ENCODE measurements at regions not wholly inside any gene's neighbourhood (a gene's known extent, or its start where the extent isn't known, plus 50 kb on each side); places are given as distances from the start of the nearest gene placed in this dataset.
"Not testable (repeated sequence)": the region's sequence is repeated elsewhere in the genome, so short reads cannot be mapped to it uniquely, and the experiment has no call there.

DNA sequence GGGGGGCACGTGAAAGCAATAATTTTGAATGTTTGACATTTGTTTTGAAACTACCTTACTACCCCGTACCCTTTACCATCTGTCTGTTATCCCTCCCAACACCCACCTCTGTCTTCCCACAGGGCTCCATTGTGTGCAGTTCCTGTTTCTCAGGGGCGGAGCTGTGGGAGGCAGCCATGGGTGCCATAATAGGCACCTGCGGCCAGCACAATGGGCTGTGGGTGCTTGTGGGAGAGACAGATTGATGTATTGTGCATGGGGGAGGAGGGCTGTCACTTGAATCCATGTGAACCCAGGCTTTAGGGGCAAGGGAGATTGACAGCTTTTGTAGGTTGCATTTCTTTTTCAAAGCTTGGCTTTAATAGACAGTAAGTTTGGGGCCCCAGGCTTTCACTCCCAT is 122.6 kb upstream of the CXorf66 start:
- no peaks in the 10 kb centered on the region for H3K9me3 Mint-ChIP-seq

DNA sequence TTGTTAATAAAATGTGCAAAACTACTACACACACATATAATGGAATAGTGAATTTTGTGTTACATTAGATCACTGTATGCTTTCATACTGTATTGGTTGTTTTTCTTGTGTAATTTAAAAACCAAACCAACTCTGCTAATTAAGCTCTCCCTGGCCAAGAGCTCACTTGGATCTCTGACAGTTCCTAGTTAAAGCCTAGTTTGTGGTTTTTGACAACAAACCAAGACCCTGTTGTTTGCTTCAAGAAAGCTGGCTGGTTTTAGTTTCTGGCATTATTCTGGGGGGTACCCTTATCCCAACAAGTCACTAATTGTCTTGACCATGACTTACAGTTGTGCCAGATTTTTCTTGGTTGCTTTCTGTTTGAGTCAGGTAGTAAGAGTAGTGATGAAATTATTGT is 121.4 kb upstream of the CXorf66 start:
- no peaks in the 10 kb centered on the region for H3K4me1 Mint-ChIP-seq
- H3K4me3 Mint-ChIP-seq, result no peak overlapping the region
- no peak overlapping the region for H3K27ac Mint-ChIP-seq
- no peaks in the 10 kb centered on the region for H3K9me3 Mint-ChIP-seq
- no peaks in the 10 kb centered on the region for H3K36me3 Mint-ChIP-seq
- H3K27me3 Mint-ChIP-seq, result peaks cover 2% of the 10 kb centered on the region

More for the DNA sequence above, 122.6 kb upstream of the CXorf66 start:
- Mint-ChIP-seq H3K27me3 (peaks cover 5% of the 10 kb centered on the region), H3K4me1 (no peaks in the 10 kb centered on the region), H3K36me3 (no peaks in the 10 kb centered on the region), H3K27ac (no peak overlapping the region), H3K4me3 (no peak overlapping the region)

DNA sequence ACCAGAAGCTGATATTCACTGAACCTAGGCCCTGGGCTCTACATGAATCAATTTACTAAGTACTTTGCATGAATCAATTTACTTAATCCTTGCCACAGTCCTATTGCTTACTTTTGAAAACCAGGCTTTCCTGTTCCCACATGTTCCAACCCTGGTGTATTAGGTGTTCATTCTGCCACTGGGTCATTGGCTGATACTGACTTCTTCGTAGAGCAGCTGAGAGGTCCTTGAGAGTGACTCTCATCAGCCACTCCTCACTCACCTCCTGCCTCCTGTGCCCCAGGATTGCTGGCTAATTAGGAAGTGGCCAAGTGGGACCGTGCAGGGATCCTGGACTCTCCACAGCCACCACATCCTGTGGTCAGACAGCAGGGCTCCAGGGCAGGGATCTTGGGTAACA is 109.5 kb upstream of the CXorf66 start:
- not testable (repeated sequence) for H3K36me3 Mint-ChIP-seq, H3K4me1 Mint-ChIP-seq, H3K9me3 Mint-ChIP-seq, H3K27ac Mint-ChIP-seq, H3K4me3 Mint-ChIP-seq, H3K27me3 Mint-ChIP-seq

DNA sequence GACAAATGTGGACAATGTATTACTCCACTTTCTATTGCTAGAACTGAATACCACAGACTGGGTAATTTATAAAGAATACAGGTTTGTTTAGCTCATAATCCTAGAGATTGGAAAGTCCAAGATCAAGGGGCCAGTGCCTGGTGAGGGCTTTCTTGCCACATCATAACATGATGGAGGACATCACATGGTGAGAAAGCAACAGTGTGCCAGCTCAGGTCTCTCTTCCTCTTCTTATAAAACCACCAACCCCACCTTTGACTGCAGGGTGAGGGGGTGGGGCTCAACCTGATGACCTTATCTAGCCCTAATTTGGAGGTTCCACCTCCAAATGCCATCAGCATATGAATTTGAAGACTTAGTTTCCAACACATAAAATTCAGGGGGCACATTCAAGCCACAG is 105.7 kb upstream of the CXorf66 start:
- no peak overlapping the region for H3K4me3 Mint-ChIP-seq
- no peaks in the 10 kb centered on the region for H3K4me1 Mint-ChIP-seq
- no peaks in the 10 kb centered on the region for H3K36me3 Mint-ChIP-seq
- H3K27me3 Mint-ChIP-seq, result no peaks in the 10 kb centered on the region
- no peak overlapping the region for H3K27ac Mint-ChIP-seq
- H3K9me3 Mint-ChIP-seq, result no peaks in the 10 kb centered on the region

DNA sequence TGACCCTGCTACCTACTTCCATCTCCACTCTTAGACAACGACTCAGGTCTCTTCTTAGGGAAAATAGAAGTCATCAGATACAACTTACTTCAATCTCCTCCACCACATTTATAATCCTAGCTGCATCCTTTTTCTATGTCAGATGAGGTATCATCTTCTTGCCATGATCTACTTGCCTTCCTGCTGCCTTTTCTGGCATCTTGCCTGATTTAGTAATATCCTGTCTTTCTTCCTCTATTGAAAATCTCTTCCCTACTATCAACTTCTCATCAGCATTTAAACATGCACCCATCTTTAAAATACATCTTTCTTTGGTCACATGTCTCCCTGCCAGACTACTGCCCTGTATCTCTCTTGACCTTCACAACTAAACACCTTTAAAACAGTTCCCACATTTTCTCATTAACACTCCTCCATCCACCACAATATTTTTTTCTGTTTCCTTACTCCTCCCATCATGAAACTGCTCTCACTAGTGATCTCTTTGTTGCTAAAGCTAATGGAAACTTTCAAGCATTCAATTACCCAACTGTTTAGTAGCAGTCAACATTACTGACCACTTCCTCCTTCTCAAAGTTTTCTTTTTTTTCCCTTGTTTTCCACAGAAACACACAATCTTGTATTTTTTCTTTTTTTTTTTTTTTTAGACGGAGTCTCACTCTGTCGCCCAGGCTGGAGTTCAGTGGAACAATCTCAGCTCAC is 100.8 kb upstream of the CXorf66 start:
- Mint-ChIP-seq H3K36me3 (no peaks in the 10 kb centered on the region), H3K4me1 (no peaks in the 10 kb centered on the region), H3K27me3 (no peaks in the 10 kb centered on the region), H3K9me3 (no peaks in the 10 kb centered on the region), H3K27ac (no peak overlapping the region), H3K4me3 (no peak overlapping the region)

DNA sequence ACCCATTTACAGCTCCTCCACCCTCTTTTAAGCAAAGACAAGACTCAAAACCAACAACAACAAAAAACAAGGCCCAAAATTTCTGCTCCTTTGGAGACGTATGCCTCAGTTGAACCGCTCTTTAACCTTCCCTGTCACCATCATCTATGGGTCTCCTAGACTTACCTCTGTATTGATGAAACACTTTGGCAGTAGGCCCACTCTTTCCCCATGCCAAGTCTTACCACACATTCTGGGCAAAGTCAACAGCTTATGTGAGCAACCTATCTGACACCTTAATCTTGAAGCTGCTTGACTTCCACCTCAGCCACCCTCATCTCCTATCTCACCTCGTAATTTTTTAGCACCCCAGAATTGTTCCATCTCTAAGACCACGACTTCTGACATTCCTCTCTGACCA is 99.7 kb upstream of the CXorf66 start:
- H3K27ac Mint-ChIP-seq, result no peak overlapping the region
- no peaks in the 10 kb centered on the region for H3K9me3 Mint-ChIP-seq
- H3K27me3 Mint-ChIP-seq, result no peaks in the 10 kb centered on the region
- no peak overlapping the region for H3K4me3 Mint-ChIP-seq
- no peaks in the 10 kb centered on the region for H3K4me1 Mint-ChIP-seq
- no peaks in the 10 kb centered on the region for H3K36me3 Mint-ChIP-seq

DNA sequence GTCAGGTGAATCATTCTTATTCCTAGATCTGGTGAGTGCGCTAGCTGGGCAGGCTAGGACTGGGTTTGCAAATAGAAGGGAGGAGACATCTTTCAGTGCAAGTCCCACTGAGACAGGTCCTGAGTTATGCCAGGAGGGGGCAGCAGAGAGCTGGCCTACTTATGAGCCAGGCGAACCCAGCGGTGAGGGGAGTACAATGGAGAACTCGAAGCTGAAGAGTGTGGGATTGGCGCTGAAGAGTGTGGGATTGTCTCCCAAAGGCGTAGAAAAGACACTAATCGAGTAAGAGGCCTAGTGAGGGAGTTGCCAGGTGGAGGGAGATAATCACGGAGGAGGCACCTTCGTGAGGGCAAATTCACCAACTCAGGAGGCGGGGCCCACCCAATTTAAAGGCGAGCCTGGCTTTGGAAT is 91.7 kb upstream of the CXorf66 start:
- no peak overlapping the region for H3K27ac Mint-ChIP-seq
- no peaks in the 10 kb centered on the region for H3K36me3 Mint-ChIP-seq

DNA sequence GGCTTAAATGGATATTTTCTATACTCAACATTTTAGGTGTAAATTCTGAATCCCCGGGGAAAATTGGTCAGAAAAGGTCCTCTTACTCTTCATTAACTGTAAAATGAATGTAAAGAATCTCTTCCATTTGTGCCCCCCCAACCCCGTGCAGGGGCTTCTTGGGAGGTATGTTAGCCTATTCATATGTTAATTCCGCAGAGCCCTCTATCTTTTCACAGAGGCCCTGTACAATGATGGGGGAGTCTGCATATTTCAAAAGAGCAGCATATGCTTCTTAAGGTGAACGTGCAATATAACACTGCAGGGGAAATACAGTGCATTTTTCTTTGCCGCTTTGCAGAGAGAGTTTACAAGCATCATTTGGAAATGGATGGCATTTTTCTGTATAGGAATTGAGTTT is 88.5 kb upstream of the CXorf66 start:
- Mint-ChIP-seq H3K4me1 (no peaks in the 10 kb centered on the region), H3K36me3 (no peaks in the 10 kb centered on the region), H3K9me3 (no peaks in the 10 kb centered on the region), H3K4me3 (no peak overlapping the region), H3K27ac (no peak overlapping the region), H3K27me3 (peaks cover 4% of the 10 kb centered on the region)

More for the DNA sequence above, 91.7 kb upstream of the CXorf66 start:
- Mint-ChIP-seq H3K27me3 (peaks cover 4% of the 10 kb centered on the region), H3K9me3 (no peaks in the 10 kb centered on the region), H3K4me3 (no peak overlapping the region), H3K4me1 (no peaks in the 10 kb centered on the region)

DNA sequence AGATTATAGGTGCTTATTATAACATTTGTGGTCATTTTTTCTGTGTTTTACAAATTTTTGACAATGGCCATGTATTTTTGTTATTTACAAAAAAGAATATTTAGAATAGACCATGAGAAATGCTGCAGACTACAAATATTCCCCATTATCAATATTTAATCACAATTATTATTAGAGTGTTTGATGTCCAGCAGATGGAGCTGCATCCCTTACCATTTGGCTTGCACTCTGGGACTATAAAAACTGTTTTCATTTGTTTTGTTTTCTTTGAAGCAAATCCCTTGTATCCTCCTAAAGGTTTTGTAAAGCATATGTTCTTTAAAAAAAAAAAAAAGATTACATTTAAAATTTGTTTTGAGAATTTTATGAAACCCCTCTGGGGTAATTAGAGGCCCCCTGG is 85.6 kb upstream of the CXorf66 start:
- H3K36me3 Mint-ChIP-seq, result no peaks in the 10 kb centered on the region
- H3K9me3 Mint-ChIP-seq, result no peaks in the 10 kb centered on the region
- H3K4me1 Mint-ChIP-seq, result no peaks in the 10 kb centered on the region
- H3K27me3 Mint-ChIP-seq, result peaks cover 2% of the 10 kb centered on the region
- H3K4me3 Mint-ChIP-seq, result no peak overlapping the region
- no peak overlapping the region for H3K27ac Mint-ChIP-seq

DNA sequence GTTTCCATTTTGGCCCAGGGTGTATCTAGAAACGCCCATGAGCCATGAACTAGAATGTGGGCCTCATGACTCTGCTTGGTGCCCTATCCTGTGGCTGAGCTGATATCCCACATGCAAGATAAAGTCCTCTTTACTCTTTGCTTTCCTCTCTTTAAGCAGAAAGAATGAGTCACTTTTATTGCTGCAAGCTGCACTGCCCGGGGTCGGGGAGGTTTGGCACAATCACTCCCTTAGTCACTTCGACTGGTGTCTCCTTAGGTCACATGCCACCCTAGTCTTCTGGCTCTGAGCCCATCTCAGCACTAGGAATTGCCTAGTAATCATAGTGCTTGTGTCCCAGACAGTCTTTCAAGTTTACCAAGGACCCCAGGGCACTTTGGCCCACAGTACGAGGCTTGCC is 75.1 kb upstream of the CXorf66 start:
- H3K4me3 Mint-ChIP-seq, result no peak overlapping the region
- H3K27me3 Mint-ChIP-seq, result peaks cover 1% of the 10 kb centered on the region
- no peaks in the 10 kb centered on the region for H3K9me3 Mint-ChIP-seq
- H3K4me1 Mint-ChIP-seq, result no peaks in the 10 kb centered on the region
- H3K27ac Mint-ChIP-seq, result no peak overlapping the region
- H3K36me3 Mint-ChIP-seq, result no peaks in the 10 kb centered on the region

DNA sequence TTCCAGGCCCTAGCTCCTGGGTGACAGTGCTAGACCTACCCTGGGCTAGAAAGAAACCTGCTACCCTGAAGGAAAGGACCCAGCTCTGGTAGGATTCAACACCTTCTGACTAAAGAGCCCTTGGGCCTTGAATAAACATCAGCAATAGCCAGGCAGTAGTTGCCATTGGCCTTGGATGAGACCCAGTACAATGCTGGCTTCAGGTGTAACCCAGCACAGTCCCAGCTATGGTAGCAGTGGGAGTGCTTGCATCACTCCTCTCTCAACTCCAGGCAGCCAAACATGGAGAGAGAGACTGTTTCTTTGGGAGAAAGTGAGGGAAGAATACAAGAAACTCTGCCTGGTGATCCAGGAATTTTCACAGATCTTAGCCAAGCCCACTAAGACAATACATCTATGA is 73.5 kb upstream of the CXorf66 start:
- H3K36me3 Mint-ChIP-seq, result no peaks in the 10 kb centered on the region
- H3K9me3 Mint-ChIP-seq, result no peaks in the 10 kb centered on the region
- no peaks in the 10 kb centered on the region for H3K4me1 Mint-ChIP-seq
- H3K27ac Mint-ChIP-seq, result no peak overlapping the region
- H3K27me3 Mint-ChIP-seq, result peaks cover 1% of the 10 kb centered on the region
- H3K4me3 Mint-ChIP-seq, result no peak overlapping the region

DNA sequence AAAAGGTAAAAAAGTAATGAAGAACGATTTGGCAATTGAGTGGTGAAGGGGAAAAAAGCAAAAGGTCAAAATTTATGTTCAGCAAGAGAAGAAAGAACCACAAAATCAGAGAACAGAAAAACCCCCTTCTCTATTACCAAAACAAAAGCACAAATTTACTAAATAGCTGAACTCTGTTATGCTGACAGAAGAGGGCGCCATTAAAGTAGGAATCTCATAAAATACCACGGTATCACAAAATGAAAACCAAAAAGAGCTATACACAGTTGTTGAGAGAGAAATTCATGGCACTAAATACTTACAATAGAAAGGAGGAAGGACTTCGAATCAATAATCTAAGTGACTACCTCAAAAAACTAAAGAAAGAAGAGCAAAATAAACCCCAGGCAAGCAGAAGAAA is 69.6 kb upstream of the CXorf66 start:
- H3K36me3 Mint-ChIP-seq, result no peaks in the 10 kb centered on the region
- H3K27me3 Mint-ChIP-seq, result peaks cover 5% of the 10 kb centered on the region
- no peak overlapping the region for H3K27ac Mint-ChIP-seq
- no peak overlapping the region for H3K4me3 Mint-ChIP-seq
- no peaks in the 10 kb centered on the region for H3K9me3 Mint-ChIP-seq
- H3K4me1 Mint-ChIP-seq, result no peaks in the 10 kb centered on the region

DNA sequence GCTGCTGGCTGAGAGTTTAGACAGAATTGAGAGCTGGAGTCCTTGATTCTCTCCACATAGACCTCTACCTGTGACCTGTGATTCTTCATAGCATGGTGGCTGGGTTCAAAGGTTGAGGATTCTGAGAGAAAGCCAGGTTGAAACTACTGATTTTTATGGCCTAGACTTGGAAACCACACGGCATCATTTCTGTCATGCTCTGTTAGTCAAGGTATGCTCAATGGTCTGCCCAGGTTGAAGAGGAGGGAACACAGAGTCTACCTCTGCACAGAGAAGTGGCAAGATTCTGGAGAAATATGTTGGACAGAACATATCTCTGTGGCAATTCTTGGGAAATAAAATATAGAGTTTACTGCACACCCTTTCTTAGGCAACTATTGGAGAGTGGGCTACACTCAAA is 57.2 kb upstream of the CXorf66 start:
- Mint-ChIP-seq H3K27me3 (no peaks in the 10 kb centered on the region), H3K4me3 (no peak overlapping the region), H3K4me1 (no peaks in the 10 kb centered on the region)

DNA sequence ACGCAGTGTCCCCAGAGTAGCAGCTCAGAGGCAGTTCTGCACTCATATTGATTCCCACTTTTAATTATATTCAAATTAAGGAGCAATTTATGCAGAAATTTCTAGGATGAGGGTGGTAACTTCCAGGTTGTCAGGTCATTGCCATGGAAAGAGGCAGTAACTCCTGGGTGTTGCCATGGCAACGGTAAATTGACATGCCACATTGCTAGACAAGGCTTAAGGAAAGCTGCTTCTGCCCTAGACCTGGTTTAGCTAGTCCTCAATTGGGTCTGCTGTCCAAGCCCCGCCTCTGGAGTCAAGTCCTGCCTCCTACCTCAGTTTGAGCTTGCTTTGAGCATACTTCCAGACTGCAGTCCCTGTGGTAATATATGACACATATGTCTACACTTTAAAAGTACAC is 53.8 kb upstream of the CXorf66 start:
- not testable (repeated sequence) for H3K27me3 Mint-ChIP-seq, H3K27ac Mint-ChIP-seq, H3K9me3 Mint-ChIP-seq, H3K4me3 Mint-ChIP-seq, H3K4me1 Mint-ChIP-seq, H3K36me3 Mint-ChIP-seq

More for the DNA sequence above, 57.2 kb upstream of the CXorf66 start:
- no peak overlapping the region for H3K27ac Mint-ChIP-seq
- H3K36me3 Mint-ChIP-seq, result no peaks in the 10 kb centered on the region
- no peaks in the 10 kb centered on the region for H3K9me3 Mint-ChIP-seq
